ENCODE measurements at regions not wholly inside any gene's neighbourhood (a gene's known extent, or its start where the extent isn't known, plus 50 kb on each side); places are given as distances from the start of the nearest gene placed in this dataset.

DNA sequence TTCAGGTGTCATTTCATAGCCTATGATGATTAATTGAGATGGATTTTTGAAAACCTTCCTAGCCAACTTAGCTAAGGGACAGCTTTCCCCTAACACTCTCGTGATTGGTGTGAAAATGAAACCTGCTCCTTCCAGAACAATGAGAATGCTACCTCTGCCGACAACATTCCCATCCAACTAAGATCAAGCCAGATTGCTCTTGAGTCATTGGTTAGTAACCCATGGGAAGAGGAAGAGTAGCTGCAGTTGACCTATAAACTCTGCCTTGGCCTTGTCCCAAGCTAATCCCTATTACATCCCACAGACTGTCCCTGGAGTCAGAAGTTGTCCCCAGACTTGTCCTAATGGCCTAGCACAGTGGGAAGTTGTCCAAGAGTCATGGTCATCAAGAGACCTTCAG lies 80.5 kb upstream of the SVIL start:
- intact Hi-C loops (cut with micrococcal nuclease), result loop anchor here in 1 of 2 donors (2.0 kb wide), 1 partner anchor 16 kb away; no protein-coding TSS in a partner anchor
- Mint-ChIP-seq H3K27ac (no peak overlapping the region), H3K4me3 (peak overlapping the region in 5 of 10 donors; percentile 26 to 67 (median 32)), H3K36me3 (peaks cover 2 to 40% (median 34%) of the 10 kb centered on the region in 5 donors), H3K4me1 (peaks cover 0 to 63% (median 40%) of the 10 kb centered on the region in 7 donors), H3K9me3 (peaks cover 6 to 20% (median 11%) of the 10 kb centered on the region in 11 donors), H3K27me3 (no peaks in the 10 kb centered on the region)
- H3K27me3 ChIP-seq (ENCODE audit: control insufficient read depth in 2 of 2, insufficient read depth in 2 of 2, low read length in 2 of 2), result no peaks in the 10 kb centered on the region
- peaks cover 0 to 6% of the 10 kb centered on the region in 2 donors for H3K4me1 ChIP-seq (ENCODE audit: control insufficient read depth in 2 of 2, insufficient read depth in 2 of 2, low read length in 2 of 2)
- H3K4me3 ChIP-seq (ENCODE audit: low read length), result no peak overlapping the region
- CTCF ChIA-PET, result no interaction called here
- no peak overlapping the region for H3K27ac ChIP-seq (ENCODE audit: low read depth, low read length)
- no peak for DNase-seq
- POLR2A ChIA-PET, result interaction anchor here (0.7 to 0.8 kb wide), 2 partner anchors 11 to 17 kb away, joined by 3 read pairs; no protein-coding TSS in a partner anchor
- no peaks in the 10 kb centered on the region for H3K36me3 ChIP-seq (ENCODE audit: control insufficient read depth in 2 of 3, insufficient read depth in 3 of 3, low read length in 3 of 3)
- ATAC-seq, result no peak
- peaks cover 0 to 5% (median 0%) of the 10 kb centered on the region in 3 experiments for H3K9me3 ChIP-seq (ENCODE audit: control insufficient read depth in 2 of 3, low read length in 3 of 3)

DNA sequence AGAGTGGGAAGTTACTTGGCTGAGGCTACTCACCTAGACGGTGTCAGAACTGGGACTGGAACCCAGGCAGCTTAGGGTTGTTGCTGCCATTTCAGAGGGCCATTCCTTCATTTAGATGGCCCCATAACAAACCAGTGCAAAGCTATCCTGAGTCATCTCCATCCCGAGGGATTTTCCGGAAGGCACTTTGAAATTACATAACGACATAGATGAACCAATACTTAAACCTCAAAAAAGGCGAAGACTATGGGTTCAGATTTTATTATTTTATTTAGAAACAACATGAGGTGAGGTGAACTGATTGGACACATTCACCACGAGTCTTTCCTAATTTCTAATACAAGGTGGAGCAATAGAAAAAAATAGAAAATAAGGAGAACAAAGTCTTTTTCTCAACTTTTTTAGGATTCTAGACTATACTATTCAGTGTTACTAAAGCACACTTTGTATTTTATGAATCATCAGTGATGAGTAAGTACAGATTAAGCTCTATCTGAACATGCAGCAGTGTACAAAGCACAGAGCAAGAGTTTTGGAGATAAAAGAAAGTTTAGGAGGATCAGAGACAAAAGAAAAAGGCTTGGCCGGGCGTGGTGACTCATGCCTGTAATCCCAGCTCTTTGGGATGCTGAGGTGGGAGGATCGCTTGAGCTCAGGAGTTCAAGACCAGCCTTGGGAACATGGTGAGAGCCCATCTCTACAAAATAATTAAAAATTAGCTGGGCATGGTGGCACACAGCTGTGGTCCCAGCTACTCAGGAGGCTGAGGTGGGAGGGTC lies 79.5 kb upstream of the SVIL start:
- Mint-ChIP-seq H3K4me3 (peak overlapping the region in 5 of 10 donors; percentile 20 to 67 (median 52)), H3K27me3 (no peaks in the 10 kb centered on the region), H3K4me1 (peaks cover 0 to 66% (median 44%) of the 10 kb centered on the region in 7 donors), H3K27ac (peak overlapping the region in 2 of 9 donors; percentile 25 to 36), H3K9me3 (peaks cover 2 to 12% (median 6%) of the 10 kb centered on the region in 11 donors), H3K36me3 (peaks cover 2 to 35% (median 29%) of the 10 kb centered on the region in 5 donors)
- H3K4me3 ChIP-seq (ENCODE audit: low read length), result no peak overlapping the region
- ChIA-PET POLR2A (no interaction called here), CTCF (no interaction called here)
- ATAC-seq (no peak), DNase-seq (no peak)
- no peak overlapping the region for H3K27ac ChIP-seq (ENCODE audit: low read depth, low read length)
- H3K4me1 ChIP-seq (ENCODE audit: control insufficient read depth in 2 of 2, insufficient read depth in 2 of 2, low read length in 2 of 2), result peaks cover 0 to 6% of the 10 kb centered on the region in 2 donors
- intact Hi-C loops (cut with micrococcal nuclease), result loop anchor here in 1 of 2 donors (2.0 kb wide), 1 partner anchor 17 kb away; no protein-coding TSS in a partner anchor
- H3K36me3 ChIP-seq (ENCODE audit: control insufficient read depth in 2 of 3, insufficient read depth in 3 of 3, low read length in 3 of 3), result no peaks in the 10 kb centered on the region
- H3K27me3 ChIP-seq (ENCODE audit: control insufficient read depth in 2 of 2, insufficient read depth in 2 of 2, low read length in 2 of 2), result no peaks in the 10 kb centered on the region
- no peaks in the 10 kb centered on the region for H3K9me3 ChIP-seq (ENCODE audit: control insufficient read depth in 2 of 3, low read length in 3 of 3)

DNA sequence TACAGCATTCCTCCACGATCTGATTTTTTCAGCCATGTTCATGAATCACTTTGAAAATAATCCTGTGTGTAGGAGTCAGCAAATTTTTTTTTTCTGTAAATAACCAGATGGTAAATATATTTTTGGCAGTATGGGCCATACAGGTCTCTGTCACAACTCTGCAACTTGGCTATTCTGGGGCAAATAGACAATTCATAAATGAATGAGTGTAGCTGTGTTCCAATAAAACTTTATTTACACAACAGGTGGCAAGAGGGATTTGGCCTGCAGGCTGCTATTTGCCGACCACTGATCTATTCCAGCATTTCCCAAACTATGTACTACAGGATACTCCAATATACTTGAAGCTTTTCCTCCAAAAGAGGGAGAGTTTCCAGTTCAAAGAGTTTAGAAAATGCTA lies 78.7 kb upstream of the SVIL start:
- Mint-ChIP-seq H3K4me3 (no peak overlapping the region), H3K27me3 (no peaks in the 10 kb centered on the region), H3K27ac (no peak overlapping the region), H3K36me3 (peaks cover 0 to 36% (median 31%) of the 10 kb centered on the region in 5 donors), H3K4me1 (peaks cover 0 to 73% (median 50%) of the 10 kb centered on the region in 7 donors), H3K9me3 (peaks cover 0 to 6% (median 2%) of the 10 kb centered on the region in 11 donors)
- Histone ChIP-seq H3K27ac (ENCODE audit: low read depth, low read length) (no peak overlapping the region), H3K9me3 (ENCODE audit: control insufficient read depth in 2 of 3, low read length in 3 of 3) (no peaks in the 10 kb centered on the region), H3K4me1 (ENCODE audit: control insufficient read depth in 2 of 2, insufficient read depth in 2 of 2, low read length in 2 of 2) (peaks cover 0 to 6% of the 10 kb centered on the region in 2 donors), H3K27me3 (ENCODE audit: control insufficient read depth in 2 of 2, insufficient read depth in 2 of 2, low read length in 2 of 2) (no peaks in the 10 kb centered on the region), H3K4me3 (ENCODE audit: low read length) (no peak overlapping the region), H3K36me3 (ENCODE audit: control insufficient read depth in 2 of 3, insufficient read depth in 3 of 3, low read length in 3 of 3) (no peaks in the 10 kb centered on the region)
- POLR2A ChIA-PET, result no interaction called here
- DNase-seq (no peak), ATAC-seq (no peak)
- intact Hi-C loops (cut with micrococcal nuclease), result no loop called here
- CTCF ChIA-PET, result no interaction called here

DNA sequence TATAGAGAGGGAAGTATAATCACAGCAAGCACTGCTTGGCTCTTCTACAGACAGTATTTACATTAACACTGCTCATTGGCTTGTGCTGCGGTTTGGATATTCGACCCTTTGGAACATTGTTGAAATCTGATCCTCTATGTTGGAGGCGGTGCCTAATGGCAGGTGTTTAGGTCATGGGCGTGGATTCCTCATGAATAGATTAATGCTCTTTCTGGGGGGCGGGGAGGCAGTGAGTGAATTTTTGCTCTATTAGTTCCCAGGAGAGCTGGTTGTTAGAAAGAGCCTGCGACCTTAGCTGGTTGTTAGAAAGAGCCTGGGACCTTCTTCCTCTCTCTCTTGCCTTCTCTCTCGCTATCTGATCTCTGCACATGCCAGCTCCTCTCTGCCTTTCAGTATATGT lies 77.3 kb upstream of the SVIL start:
- Histone ChIP-seq H3K27ac (ENCODE audit: low read depth, low read length) (no peak overlapping the region), H3K4me3 (ENCODE audit: low read length) (no peak overlapping the region), H3K9me3 (ENCODE audit: control insufficient read depth in 2 of 3, low read length in 3 of 3) (no peaks in the 10 kb centered on the region), H3K4me1 (ENCODE audit: control insufficient read depth in 2 of 2, insufficient read depth in 2 of 2, low read length in 2 of 2) (peaks cover 0 to 6% of the 10 kb centered on the region in 2 donors), H3K27me3 (ENCODE audit: control insufficient read depth in 2 of 2, insufficient read depth in 2 of 2, low read length in 2 of 2) (no peaks in the 10 kb centered on the region), H3K36me3 (ENCODE audit: control insufficient read depth in 2 of 3, insufficient read depth in 3 of 3, low read length in 3 of 3) (no peaks in the 10 kb centered on the region)
- POLR2A ChIA-PET, result interaction anchor here (0.6 kb wide), 1 partner anchor 65 kb away, joined by 3 read pairs; no protein-coding TSS in a partner anchor
- Mint-ChIP-seq H3K4me3 (no peak overlapping the region), H3K9me3 (peaks cover 0 to 6% (median under 1%) of the 10 kb centered on the region in 11 donors), H3K27me3 (no peaks in the 10 kb centered on the region), H3K36me3 (peaks cover 0 to 36% (median 25%) of the 10 kb centered on the region in 5 donors), H3K27ac (no peak overlapping the region), H3K4me1 (peaks cover 0 to 76% (median 52%) of the 10 kb centered on the region in 7 donors)
- ATAC-seq (no peak), DNase-seq (no peak)
- CTCF ChIA-PET, result no interaction called here
- intact Hi-C loops (cut with micrococcal nuclease), result no loop called here

DNA sequence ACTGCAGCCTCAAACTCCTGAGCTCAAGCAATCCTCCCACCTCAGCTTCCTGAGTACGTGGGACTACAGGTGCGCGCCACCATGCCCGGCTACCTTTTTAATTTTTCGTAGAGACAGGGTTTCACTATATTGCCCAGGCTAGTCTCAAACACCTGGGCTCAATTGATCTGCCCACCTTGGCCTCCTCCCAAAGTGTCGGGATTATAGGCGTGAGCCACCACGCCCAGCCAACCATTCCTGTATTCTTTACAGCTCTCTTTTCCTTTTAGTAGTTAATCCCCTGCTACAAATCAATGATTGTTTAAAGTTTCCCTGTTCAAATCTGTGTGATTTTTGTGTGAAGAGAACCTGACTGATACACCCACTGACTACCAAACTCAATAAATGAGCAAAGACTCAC lies 75.4 kb upstream of the SVIL start:
- H3K27me3 Mint-ChIP-seq, result no peaks in the 10 kb centered on the region
- H3K27ac ChIP-seq (ENCODE audit: low read depth, low read length), result no peak overlapping the region
- ChIA-PET POLR2A (no interaction called here), CTCF (no interaction called here)
- no peak for ATAC-seq
- DNase-seq, result no peak
- no peaks in the 10 kb centered on the region for H3K4me1 ChIP-seq (ENCODE audit: control insufficient read depth in 2 of 2, insufficient read depth in 2 of 2, low read length in 2 of 2)
- H3K36me3 ChIP-seq (ENCODE audit: control insufficient read depth in 2 of 3, insufficient read depth in 3 of 3, low read length in 3 of 3), result no peaks in the 10 kb centered on the region
- H3K9me3 Mint-ChIP-seq, result peaks cover 0 to 11% (median 2%) of the 10 kb centered on the region in 11 donors
- no peak overlapping the region for H3K4me3 Mint-ChIP-seq
- H3K27ac Mint-ChIP-seq, result no peak overlapping the region
- H3K4me1 Mint-ChIP-seq, result peaks cover 11 to 77% (median 52%) of the 10 kb centered on the region in 7 donors
- H3K36me3 Mint-ChIP-seq, result peaks cover 0 to 37% (median 21%) of the 10 kb centered on the region in 5 donors
- H3K9me3 ChIP-seq (ENCODE audit: control insufficient read depth in 2 of 3, low read length in 3 of 3), result no peaks in the 10 kb centered on the region
- no peaks in the 10 kb centered on the region for H3K27me3 ChIP-seq (ENCODE audit: control insufficient read depth in 2 of 2, insufficient read depth in 2 of 2, low read length in 2 of 2)
- H3K4me3 ChIP-seq (ENCODE audit: low read length), result no peak overlapping the region
- intact Hi-C loops (cut with micrococcal nuclease), result no loop called here

DNA sequence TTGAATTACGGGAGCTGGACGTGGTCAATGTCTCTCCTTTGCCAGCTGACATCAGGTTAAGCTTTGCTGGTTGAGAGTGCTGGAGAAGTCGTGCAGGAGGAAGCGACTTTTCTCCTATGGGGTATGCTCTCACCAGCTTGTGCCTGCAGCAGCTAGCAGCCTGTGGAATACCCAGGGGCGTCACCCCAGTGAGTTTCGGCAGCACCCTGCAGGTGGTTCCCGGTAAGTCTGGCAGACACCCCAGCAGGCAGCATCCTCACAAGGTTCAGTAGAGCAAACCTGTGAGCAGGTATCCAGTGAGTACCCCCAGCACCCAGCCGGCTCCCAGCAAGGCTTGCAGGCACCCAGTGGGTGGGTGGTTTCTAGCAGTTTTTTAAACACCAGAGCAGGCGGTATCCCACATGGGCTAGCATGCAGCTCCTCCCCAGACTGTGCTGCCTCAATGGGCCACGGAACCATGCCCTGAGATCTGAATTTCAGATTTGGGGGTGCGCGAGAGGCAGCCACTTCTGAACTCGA lies 74.8 kb upstream of the SVIL start:
- DNase-seq, result no peak
- no peak overlapping the region for H3K27ac ChIP-seq (ENCODE audit: low read depth, low read length)
- H3K9me3 ChIP-seq (ENCODE audit: control insufficient read depth in 2 of 3, low read length in 3 of 3), result no peaks in the 10 kb centered on the region
- ATAC-seq, result no peak
- H3K9me3 Mint-ChIP-seq, result peaks cover 0 to 11% (median 2%) of the 10 kb centered on the region in 11 donors
- no peak overlapping the region for H3K4me3 ChIP-seq (ENCODE audit: low read length)
- no peaks in the 10 kb centered on the region for H3K27me3 Mint-ChIP-seq
- peak overlapping the region in 1 of 9 donors; percentile 12 for H3K27ac Mint-ChIP-seq
- H3K4me1 Mint-ChIP-seq, result peaks cover 11 to 76% (median 49%) of the 10 kb centered on the region in 7 donors
- no peak overlapping the region for H3K4me3 Mint-ChIP-seq
- H3K36me3 ChIP-seq (ENCODE audit: control insufficient read depth in 2 of 3, insufficient read depth in 3 of 3, low read length in 3 of 3), result no peaks in the 10 kb centered on the region
- ChIA-PET CTCF (no interaction called here), POLR2A (interaction anchor here (1.2 kb wide), 1 partner anchor 10 kb away, joined by 3 read pairs; no protein-coding TSS in a partner anchor)
- peaks cover 0 to 36% (median 20%) of the 10 kb centered on the region in 5 donors for H3K36me3 Mint-ChIP-seq
- H3K27me3 ChIP-seq (ENCODE audit: control insufficient read depth in 2 of 2, insufficient read depth in 2 of 2, low read length in 2 of 2), result no peaks in the 10 kb centered on the region
- intact Hi-C loops (cut with micrococcal nuclease), result no loop called here
- H3K4me1 ChIP-seq (ENCODE audit: control insufficient read depth in 2 of 2, insufficient read depth in 2 of 2, low read length in 2 of 2), result no peaks in the 10 kb centered on the region
